NCI-H2081 treated with DMSO at 0.1 percent for 48 hours (cell line): ENCODE measurements at regions not wholly inside any gene's neighbourhood (a gene's known extent, or its start where the extent isn't known, plus 50 kb on each side); places are given as distances from the start of the nearest gene placed in this dataset.

Source experiments
- DNase-seq: peaks from one replicate; lab custom pipeline; 2025; lab: John Stamatoyannopoulos, UW

GRCh38 chr5:24720743-24721142 is 76.0 kb upstream of the CDH10 start:
- no peak for DNase-seq

DNA sequence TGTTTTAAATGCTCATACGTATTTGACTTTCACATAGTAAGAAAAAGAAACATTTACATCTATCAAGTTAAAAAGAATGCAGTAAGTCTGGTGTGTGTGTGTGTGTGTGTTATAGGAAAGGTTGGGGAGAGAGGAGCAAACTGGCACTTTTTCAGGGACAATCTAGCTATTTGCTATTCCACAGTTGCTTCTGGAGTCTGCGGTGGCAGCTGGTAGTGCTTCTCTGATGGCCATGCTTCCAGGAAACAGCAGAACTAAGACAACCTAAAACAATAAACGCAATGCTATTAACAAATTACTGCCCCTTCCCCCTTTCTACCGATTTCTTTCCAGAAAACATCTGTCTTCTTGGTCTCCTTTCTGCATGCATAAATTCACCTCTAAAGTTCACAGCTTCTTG is 70.0 kb upstream of the CDH10 start:
- DNase-seq, result no peak

- no peak for DNase-seq
These were observed 68.2 kb upstream of the CDH10 start for GRCh38 chr5:24712947-24713346.

DNA sequence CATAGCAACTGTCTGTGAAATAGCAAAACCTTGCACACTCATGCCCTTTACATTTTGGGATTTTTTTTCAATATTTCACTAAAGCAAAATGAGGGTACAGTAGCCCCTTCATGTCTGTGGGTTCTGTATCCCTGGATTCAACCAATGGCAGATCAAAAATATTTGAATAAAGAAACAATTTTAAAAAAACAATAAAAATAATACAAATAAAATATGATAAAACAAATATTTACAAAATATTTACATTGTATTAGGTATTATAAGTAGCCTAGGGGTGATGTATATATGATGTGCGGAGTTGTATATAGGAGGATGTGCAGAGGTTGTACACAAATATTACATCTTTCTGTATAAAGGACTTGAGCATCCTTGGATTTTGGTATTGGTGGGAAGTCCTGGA is 67.3 kb upstream of the CDH10 start:
- no peak for DNase-seq

- DNase-seq, result no peak
These were observed 59.2 kb upstream of the CDH10 start for GRCh38 chr5:24703934-24704333.
